Panc1 (cell line): ENCODE measurements at regions not wholly inside any gene's neighbourhood (a gene's known extent, or its start where the extent isn't known, plus 50 kb on each side); places are given as distances from the start of the nearest gene placed in this dataset.

Source experiments
- ATAC-seq: fragments of 200-7000 bp; cut with Tn5 transposase; 2 replicates; pipeline ENCODE4 v1.9.1; 2020; ENCODE audit warnings: mild to moderate bottlenecking, moderate library complexity
- BruUV-seq: library from RNA; stranded (reverse); fragments of 400-500 nt; replicated peaks from 2 replicates; lab custom pipeline; 2021; lab: Mats Ljungman, UMichigan
- CTCF ChIA-PET: fragments of 300-600 bp; sonication (Branson Sonifier 250); formaldehyde crosslinking; loops from one replicate; lab custom pipeline; 2022; ENCODE audit warnings: antibody characterized with exemption; lab: Charles Lee
- POLR2A ChIA-PET: fragments of 300-600 bp; sonication (Branson Sonifier 250); formaldehyde crosslinking; loops from one replicate; lab custom pipeline; 2022; ENCODE audit warnings: antibody characterized with exemption; lab: Charles Lee
- DNase-seq: peaks from one replicate; pipeline ENCODE4 v3.0.0-alpha.2; 2010; ENCODE audit warnings: low read depth, low spot score
- H3K27ac ChIP-seq: 2 replicates; pipeline ENCODE4 v1.5.1; 2011; ENCODE audit warnings: mild to moderate bottlenecking, low read length, inconsistent platforms
- H3K27me3 ChIP-seq: fragments of 200-500 bp; sonication (Bioruptor generic); 2 replicates; pipeline ENCODE4 v1.6.0; 2014; ENCODE audit warnings: low read length, inconsistent platforms; ENCODE audit not compliant: control insufficient read depth, insufficient read depth
- H3K36me3 ChIP-seq: fragments of 200-500 bp; sonication (Bioruptor generic); 2 replicates; pipeline ENCODE4 v1.5.1; 2014; ENCODE audit warnings: inconsistent platforms, mild to moderate bottlenecking, low read length, moderate library complexity; ENCODE audit not compliant: control insufficient read depth, insufficient read depth
- H3K4me1 ChIP-seq: 2 replicates; pipeline ENCODE4 v1.5.1; 2011; ENCODE audit warnings: inconsistent platforms, mild to moderate bottlenecking, low read length, moderate library complexity; ENCODE audit not compliant: control insufficient read depth, insufficient read depth
- H3K4me3 ChIP-seq, 2 experiments: 2 replicates each; pipeline ENCODE4 v1.5.1; 2011 to 2012; ENCODE audit warnings: low read depth in 2 of 2, low read length in 2 of 2, mild to moderate bottlenecking in 2 of 2, inconsistent platforms in 1 of 2, moderate library complexity in 1 of 2
- H3K9me3 ChIP-seq: fragments of 200-500 bp; sonication (Bioruptor generic); 2 replicates; pipeline ENCODE4 v1.5.1; 2014; ENCODE audit warnings: low read depth, mild to moderate bottlenecking, inconsistent platforms, low read length, moderate library complexity; ENCODE audit not compliant: control insufficient read depth, insufficient read depth
- CTCF ChIP-seq: fragments of 450-650 bp; IDR thresholded peaks from 2 replicates; pipeline ENCODE4 v1.5.1; 2017; ENCODE audit warnings: mild to moderate bottlenecking
- POLR2AphosphoS5 ChIP-seq: IDR thresholded peaks from 2 replicates; pipeline ENCODE4 v1.6.1; 2012; ENCODE audit warnings: mild to moderate bottlenecking, low read depth, low read length, moderate library complexity
- REST ChIP-seq, 2 experiments: IDR thresholded peaks; 2 replicates each; pipeline ENCODE4 v1.6.1; 2011 to 2012; ENCODE audit warnings: low read depth in 2 of 2, control low read depth in 1 of 2, low read length in 1 of 2, mild to moderate bottlenecking in 1 of 2, moderate library complexity in 1 of 2; ENCODE audit not compliant: insufficient read depth in 1 of 2
- SIN3A ChIP-seq: IDR thresholded peaks from 2 replicates; pipeline ENCODE4 v1.6.1; 2012; ENCODE audit warnings: low read depth, mild to moderate bottlenecking, low read length, moderate library complexity, borderline replicate concordance; ENCODE audit not compliant: insufficient read depth
- TCF7L2 ChIP-seq: IDR thresholded peaks from 2 replicates; pipeline ENCODE4 v1.6.1; 2011; ENCODE audit warnings: mild to moderate bottlenecking, low read depth, low read length, inconsistent platforms
- in situ Hi-C: cut with HindIII; loops from 2 replicates; pipeline ENCODE4 v1.10.0; 2016; ENCODE audit warnings: low sequenced_read_pairs, low pct_unique_long_range_greater_than_20kb
- intact Hi-C: fragments of 100-400 bp; cut with micrococcal nuclease; formaldehyde crosslinking; loops from one replicate; pipeline ENCODE4 v1.10.0; 2022; ENCODE audit not compliant: unreplicated experiment

GRCh38 chr5:77928776-77929300 is 152.7 kb upstream of the TBCA start:
- CTCF ChIA-PET, result no interaction called here
- intact Hi-C loops, result no loop called here
- POLR2A ChIA-PET, result no interaction called here
- H3K36me3 ChIP-seq, result no peaks in the 10 kb centered on the region
- TF ChIP-seq SIN3A (no peak), TCF7L2 (no peak), CTCF (no peak), REST (IDR thresholded peaks at IDR 0.05; ENCODE audit: insufficient read depth in 1 of 2, low read depth in 2 of 2, low read length in 1 of 2) (no peak), POLR2AphosphoS5 (no peak)
- H3K4me1 ChIP-seq, result no peaks in the 10 kb centered on the region
- H3K27me3 ChIP-seq, result no peaks in the 10 kb centered on the region; the same call in 1 of the 2 replicates
- no peak overlapping the region for H3K4me3 ChIP-seq
- no TSS peak for BruUV-seq
- no peak overlapping the region for H3K27ac ChIP-seq
- in situ Hi-C loops, result no loop called here
- DNase-seq (no peak), ATAC-seq (no peak)
- no peaks in the 10 kb centered on the region for H3K9me3 ChIP-seq

- ChIA-PET POLR2A (no interaction called here), CTCF (no interaction called here)
- H3K27me3 ChIP-seq, result no peaks in the 10 kb centered on the region
- no peak for DNase-seq
- no peak overlapping the region for H3K27ac ChIP-seq
- TF ChIP-seq REST (IDR thresholded peaks at IDR 0.05; ENCODE audit: insufficient read depth in 1 of 2, low read depth in 2 of 2, low read length in 1 of 2) (no peak), POLR2AphosphoS5 (no peak), TCF7L2 (no peak), CTCF (no peak), SIN3A (no peak)
- intact Hi-C loops (no loop called here), in situ Hi-C loops (no loop called here)
- no peaks in the 10 kb centered on the region for H3K9me3 ChIP-seq
- H3K4me3 ChIP-seq, result no peak overlapping the region
- BruUV-seq, result no TSS peak
- H3K4me1 ChIP-seq, result no peaks in the 10 kb centered on the region
- ATAC-seq, result no peak
- no peaks in the 10 kb centered on the region for H3K36me3 ChIP-seq
Observed at GRCh38 chr5:77926337-77926736, 150.2 kb upstream of the TBCA start.
